Hepatocyte (in vitro differentiated cells): ENCODE measurements at regions not wholly inside any gene's neighbourhood (a gene's known extent, or its start where the extent isn't known, plus 50 kb on each side); places are given as distances from the start of the nearest gene placed in this dataset.

Source experiments
- DNase-seq: peaks from one replicate; pipeline ENCODE4 v3.0.0-alpha.2; 2016; ENCODE audit warnings: low spot score
- H2AFZ ChIP-seq: fragments of 200-600 bp; sonication (generic); 2 replicates; pipeline ENCODE4 v1.6.0; 2016; ENCODE audit warnings: antibody characterized with exemption, mild to moderate bottlenecking
- H3K27ac ChIP-seq: fragments of 200-600 bp; sonication (generic); 2 replicates; pipeline ENCODE4 v1.5.1; 2016; ENCODE audit warnings: mild to moderate bottlenecking
- H3K27me3 ChIP-seq: fragments of 200-600 bp; sonication (generic); 2 replicates; pipeline ENCODE4 v1.6.1; 2016
- H3K36me3 ChIP-seq: fragments of 200-600 bp; sonication (generic); replicated peaks from 2 replicates; pipeline ENCODE4 v1.5.1; 2016; ENCODE audit warnings: low read depth; ENCODE audit not compliant: insufficient read depth
- H3K4me1 ChIP-seq: fragments of 200-600 bp; sonication (generic); 2 replicates; pipeline ENCODE4 v1.5.1; 2016; ENCODE audit warnings: mild to moderate bottlenecking, moderate library complexity; ENCODE audit not compliant: insufficient read depth
- H3K4me2 ChIP-seq: fragments of 200-600 bp; sonication (generic); 2 replicates; pipeline ENCODE4 v1.6.0; 2016
- H3K4me3 ChIP-seq: fragments of 200-600 bp; sonication (generic); 2 replicates; pipeline ENCODE4 v1.5.1; 2016; ENCODE audit warnings: mild to moderate bottlenecking
- H3K79me2 ChIP-seq: fragments of 200-600 bp; sonication (generic); 2 replicates; pipeline ENCODE4 v1.6.0; 2017; ENCODE audit warnings: mild to moderate bottlenecking
- H3K9me2 ChIP-seq: fragments of 200-600 bp; sonication (generic); replicated peaks from 2 replicates; pipeline ENCODE4 v1.6.0; 2017; ENCODE audit warnings: mild to moderate bottlenecking; ENCODE audit not compliant: insufficient read depth
- H3K9me3 ChIP-seq: fragments of 200-600 bp; sonication (generic); 2 replicates; pipeline ENCODE4 v1.5.1; 2016; ENCODE audit warnings: low read depth, mild to moderate bottlenecking
- H4K20me1 ChIP-seq: fragments of 200-600 bp; sonication (generic); 2 replicates; pipeline ENCODE4 v1.6.0; 2016; ENCODE audit warnings: mild to moderate bottlenecking; ENCODE audit not compliant: insufficient read depth, poor library complexity, severe bottlenecking
- EZH2 ChIP-seq: fragments of 200-600 bp; sonication (generic); IDR thresholded peaks from 2 replicates; pipeline ENCODE4 v1.6.1; 2016; ENCODE audit warnings: antibody characterized with exemption, mild to moderate bottlenecking, borderline replicate concordance
- EZH2phosphoT487 ChIP-seq: fragments of 200-600 bp; sonication (generic); IDR thresholded peaks from one replicate; pipeline ENCODE4 v1.6.1; 2018; ENCODE audit warnings: antibody characterized with exemption, mild to moderate bottlenecking, low read depth, moderate library complexity; ENCODE audit not compliant: unreplicated experiment, severe bottlenecking
- WGBS: methylation state at CpG from one replicate; pipeline ENCODE4 v1.1.6; 2016; ENCODE audit warnings: low lambda C conversion rate; ENCODE audit errors: missing lambda C conversion rate; 5-methylcytosine and 5-hydroxymethylcytosine counted together
- TF ChIP-seq, protein P1 (sequence below): fragments of 200-600 bp; sonication (generic); IDR thresholded peaks from 2 replicates; pipeline ENCODE4 v1.5.1; 2016; ENCODE audit warnings: antibody characterized with exemption, mild to moderate bottlenecking; ENCODE audit not compliant: poor library complexity

DNA sequence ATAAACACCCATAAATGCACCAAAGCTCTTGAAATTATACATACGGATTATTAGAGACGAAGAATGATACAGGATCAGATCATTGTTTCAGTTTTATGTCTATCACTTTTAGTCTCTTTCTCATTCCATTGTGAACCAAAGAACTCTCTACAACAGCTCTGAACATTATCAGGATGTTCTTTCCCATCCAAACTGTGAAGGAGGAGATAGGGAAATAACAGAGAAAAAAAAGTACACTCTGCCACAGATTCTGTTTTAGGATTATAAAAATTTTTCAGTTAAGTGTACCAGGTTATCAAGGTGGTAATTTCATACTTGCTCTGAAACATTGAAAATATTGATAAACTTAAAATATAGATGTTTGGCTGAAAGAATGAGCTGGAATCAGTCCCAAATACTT, 270.9 kb downstream of the MZT1 start:
- Histone ChIP-seq H3K27me3 (no peaks in the 10 kb centered on the region), H3K9me2 (no peaks in the 10 kb centered on the region), H3K4me2 (no peak overlapping the region), H3K4me1 (no peaks in the 10 kb centered on the region), H3K79me2 (no peaks in the 10 kb centered on the region), H3K9me3 (no peaks in the 10 kb centered on the region), H2AFZ (no peak overlapping the region), H4K20me1 (no peaks in the 10 kb centered on the region), H3K4me3 (no peak overlapping the region), H3K27ac (no peak overlapping the region), H3K36me3 (no peaks in the 10 kb centered on the region)
- TF ChIP-seq, protein P1, sequence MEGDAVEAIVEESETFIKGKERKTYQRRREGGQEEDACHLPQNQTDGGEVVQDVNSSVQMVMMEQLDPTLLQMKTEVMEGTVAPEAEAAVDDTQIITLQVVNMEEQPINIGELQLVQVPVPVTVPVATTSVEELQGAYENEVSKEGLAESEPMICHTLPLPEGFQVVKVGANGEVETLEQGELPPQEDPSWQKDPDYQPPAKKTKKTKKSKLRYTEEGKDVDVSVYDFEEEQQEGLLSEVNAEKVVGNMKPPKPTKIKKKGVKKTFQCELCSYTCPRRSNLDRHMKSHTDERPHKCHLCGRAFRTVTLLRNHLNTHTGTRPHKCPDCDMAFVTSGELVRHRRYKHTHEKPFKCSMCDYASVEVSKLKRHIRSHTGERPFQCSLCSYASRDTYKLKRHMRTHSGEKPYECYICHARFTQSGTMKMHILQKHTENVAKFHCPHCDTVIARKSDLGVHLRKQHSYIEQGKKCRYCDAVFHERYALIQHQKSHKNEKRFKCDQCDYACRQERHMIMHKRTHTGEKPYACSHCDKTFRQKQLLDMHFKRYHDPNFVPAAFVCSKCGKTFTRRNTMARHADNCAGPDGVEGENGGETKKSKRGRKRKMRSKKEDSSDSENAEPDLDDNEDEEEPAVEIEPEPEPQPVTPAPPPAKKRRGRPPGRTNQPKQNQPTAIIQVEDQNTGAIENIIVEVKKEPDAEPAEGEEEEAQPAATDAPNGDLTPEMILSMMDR, result no peak
- TF ChIP-seq EZH2phosphoT487 (no peak), EZH2 (no peak)
- 60% methylated on average over 2 of the region's 2 CpGs for WGBS
- no peak for DNase-seq

DNA sequence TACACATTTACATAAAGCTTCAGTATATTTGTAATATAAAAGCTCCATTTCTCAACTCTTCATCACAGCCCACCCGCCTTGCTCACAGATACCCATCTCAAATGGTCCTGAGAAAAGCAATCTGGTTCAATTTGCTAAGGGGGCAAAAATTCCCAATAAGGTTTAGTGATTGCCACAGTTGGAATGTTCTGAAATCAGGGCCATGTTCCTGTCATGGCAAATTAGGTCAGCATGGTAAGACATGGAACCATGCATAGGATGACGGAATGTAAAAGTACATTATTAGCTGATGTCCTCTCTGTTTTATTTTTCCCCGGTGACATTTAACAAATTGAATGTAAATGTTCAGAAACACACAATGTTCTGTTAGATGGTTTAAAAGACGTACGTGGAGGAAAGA, 274.3 kb downstream of the MZT1 start:
- Histone ChIP-seq H3K27ac (no peak overlapping the region), H3K4me2 (no peak overlapping the region), H3K79me2 (no peaks in the 10 kb centered on the region), H3K4me3 (no peak overlapping the region), H2AFZ (no peak overlapping the region), H3K27me3 (no peaks in the 10 kb centered on the region), H3K4me1 (no peaks in the 10 kb centered on the region), H3K9me2 (no peaks in the 10 kb centered on the region), H3K36me3 (no peaks in the 10 kb centered on the region), H3K9me3 (no peaks in the 10 kb centered on the region), H4K20me1 (no peaks in the 10 kb centered on the region)
- WGBS, result 88% methylated on average over 5 of the region's 5 CpGs
- no peak for TF ChIP-seq EZH2
- DNase-seq, result no peak

DNA sequence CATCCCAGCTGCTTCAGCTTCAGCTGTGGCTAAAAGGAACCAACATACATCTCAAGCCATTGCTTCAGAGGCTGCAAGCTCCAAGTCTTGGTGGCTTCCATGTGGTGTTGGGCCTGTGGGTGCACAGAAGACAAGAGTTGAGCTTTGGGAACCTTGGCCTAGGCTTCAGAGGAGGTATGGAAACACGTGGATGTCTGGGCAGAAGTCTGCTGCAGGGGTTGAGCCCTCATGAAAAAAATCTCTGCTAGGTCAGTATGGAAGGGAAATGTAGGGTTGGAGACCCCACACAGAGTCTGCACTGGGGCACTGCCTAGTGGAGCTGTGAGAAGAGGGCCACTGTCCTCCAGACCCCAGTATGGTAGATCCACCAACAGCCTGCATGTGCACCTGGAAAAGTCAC, 279.3 kb downstream of the MZT1 start:
- H3K4me2 ChIP-seq, result no peak overlapping the region

DNA sequence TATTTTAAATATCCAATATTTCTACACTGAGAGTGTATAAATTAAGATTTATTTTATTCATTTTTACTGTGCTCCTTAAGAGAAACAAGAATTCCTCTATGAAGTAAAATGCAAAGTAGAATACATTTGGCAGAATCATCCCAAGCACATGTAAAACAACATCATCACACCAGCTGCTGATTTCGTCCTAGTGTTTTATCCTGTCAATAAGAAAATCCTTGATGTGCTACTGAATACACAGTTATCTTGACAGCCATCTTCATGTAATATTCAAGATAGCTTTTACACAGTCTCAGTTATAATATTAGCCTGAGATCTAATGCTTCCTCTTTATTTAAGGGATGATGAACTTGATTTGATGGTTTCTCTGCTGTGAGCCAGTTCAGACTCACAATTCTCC, 282.4 kb downstream of the MZT1 start:
- no peak overlapping the region for H2AFZ ChIP-seq
- DNase-seq, result no peak

More for the DNA sequence above, 279.3 kb downstream of the MZT1 start:
- no peaks in the 10 kb centered on the region for H3K36me3 ChIP-seq
- no peak overlapping the region for H2AFZ ChIP-seq
- TF ChIP-seq EZH2phosphoT487, result no peak
- no peak for TF ChIP-seq EZH2
- TF ChIP-seq, protein P1, result no peak
- DNase-seq, result no peak
- H3K79me2 ChIP-seq, result no peaks in the 10 kb centered on the region
- no peaks in the 10 kb centered on the region for H3K4me1 ChIP-seq
- no peak overlapping the region for H3K27ac ChIP-seq
- no peak overlapping the region for H3K4me3 ChIP-seq
- H3K9me3 ChIP-seq, result no peaks in the 10 kb centered on the region
- no peaks in the 10 kb centered on the region for H3K27me3 ChIP-seq
- no peaks in the 10 kb centered on the region for H3K9me2 ChIP-seq
- no peaks in the 10 kb centered on the region for H4K20me1 ChIP-seq
- 90% methylated on average over 1 of the region's 1 CpG for WGBS

More for the DNA sequence above, 282.4 kb downstream of the MZT1 start:
- no peak overlapping the region for H3K27ac ChIP-seq
- H3K4me1 ChIP-seq, result no peaks in the 10 kb centered on the region
- H3K79me2 ChIP-seq, result no peaks in the 10 kb centered on the region
- 77% methylated on average over 1 of the region's 1 CpG for WGBS
- H4K20me1 ChIP-seq, result no peaks in the 10 kb centered on the region
- no peak overlapping the region for H3K4me2 ChIP-seq
- no peaks in the 10 kb centered on the region for H3K9me3 ChIP-seq
- H3K4me3 ChIP-seq, result no peak overlapping the region
- no peaks in the 10 kb centered on the region for H3K9me2 ChIP-seq
- TF ChIP-seq, protein P1, result no peak
- no peak for TF ChIP-seq EZH2
- TF ChIP-seq EZH2phosphoT487, result no peak
- H3K36me3 ChIP-seq, result no peaks in the 10 kb centered on the region
- no peaks in the 10 kb centered on the region for H3K27me3 ChIP-seq
